ENCODE measurements at regions not wholly inside any gene's neighbourhood (a gene's known extent, or its start where the extent isn't known, plus 50 kb on each side); places are given as distances from the start of the nearest gene placed in this dataset.

DNA sequence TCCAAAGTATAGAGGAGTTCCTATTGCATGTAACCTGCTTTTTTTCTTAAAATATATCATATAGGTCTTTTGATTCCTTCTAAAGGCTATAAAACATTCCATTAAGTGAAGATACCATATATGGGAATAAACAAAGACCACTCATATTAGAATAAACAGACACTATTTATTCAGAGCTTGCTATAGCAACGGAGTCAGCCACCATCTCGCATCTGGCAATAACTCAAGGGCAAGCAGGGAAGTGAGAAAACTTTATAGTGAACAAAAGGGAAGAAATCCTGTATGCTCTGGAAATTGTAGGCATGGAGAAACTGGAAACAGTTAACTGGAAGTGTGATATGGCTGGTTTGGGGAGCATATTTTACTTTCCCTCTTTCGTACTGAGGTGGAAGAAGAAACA lies 301.9 kb downstream of the PTH2R start:
- H3K79me2 ChIP-seq (ENCODE audit: low read depth), result no peaks in the 10 kb centered on the region
- CTCF ChIA-PET, result no interaction called here
- no peaks in the 10 kb centered on the region for H3F3A ChIP-seq (ENCODE audit: insufficient read depth, low read depth)
- no peaks in the 10 kb centered on the region for H3K27me3 ChIP-seq (ENCODE audit: insufficient read depth, low read depth)
- no peak overlapping the region for H2AFZ ChIP-seq
- peaks cover 9% of the 10 kb centered on the region for H3K4me1 ChIP-seq (replicated peaks; ENCODE audit: insufficient read depth)
- no peak for DNase-seq
- H3K4me3 ChIP-seq, result no peak overlapping the region
- H3K9me2 ChIP-seq (ENCODE audit: insufficient read depth), result no peaks in the 10 kb centered on the region
- POLR2A ChIA-PET (ENCODE audit: unreplicated experiment), result no interaction called here
- intact Hi-C loops (cut with micrococcal nuclease; ENCODE audit: unreplicated experiment), result no loop called here
- no peaks in the 10 kb centered on the region for H3K36me3 ChIP-seq (ENCODE audit: low read depth)
- H3K27ac ChIP-seq, result no peak overlapping the region
- no peaks in the 10 kb centered on the region for H3K9me3 ChIP-seq (ENCODE audit: insufficient read depth, low read depth)
- TF ChIP-seq EZH2 (IDR thresholded peaks at IDR 0.05; ENCODE audit: low read depth), result no peak
- TF ChIP-seq, protein P1, sequence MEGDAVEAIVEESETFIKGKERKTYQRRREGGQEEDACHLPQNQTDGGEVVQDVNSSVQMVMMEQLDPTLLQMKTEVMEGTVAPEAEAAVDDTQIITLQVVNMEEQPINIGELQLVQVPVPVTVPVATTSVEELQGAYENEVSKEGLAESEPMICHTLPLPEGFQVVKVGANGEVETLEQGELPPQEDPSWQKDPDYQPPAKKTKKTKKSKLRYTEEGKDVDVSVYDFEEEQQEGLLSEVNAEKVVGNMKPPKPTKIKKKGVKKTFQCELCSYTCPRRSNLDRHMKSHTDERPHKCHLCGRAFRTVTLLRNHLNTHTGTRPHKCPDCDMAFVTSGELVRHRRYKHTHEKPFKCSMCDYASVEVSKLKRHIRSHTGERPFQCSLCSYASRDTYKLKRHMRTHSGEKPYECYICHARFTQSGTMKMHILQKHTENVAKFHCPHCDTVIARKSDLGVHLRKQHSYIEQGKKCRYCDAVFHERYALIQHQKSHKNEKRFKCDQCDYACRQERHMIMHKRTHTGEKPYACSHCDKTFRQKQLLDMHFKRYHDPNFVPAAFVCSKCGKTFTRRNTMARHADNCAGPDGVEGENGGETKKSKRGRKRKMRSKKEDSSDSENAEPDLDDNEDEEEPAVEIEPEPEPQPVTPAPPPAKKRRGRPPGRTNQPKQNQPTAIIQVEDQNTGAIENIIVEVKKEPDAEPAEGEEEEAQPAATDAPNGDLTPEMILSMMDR (conservative IDR thresholded peaks at IDR 0.05), result no peak
- H3K4me2 ChIP-seq, result no peak overlapping the region
- BruUV-seq (replicated peaks), result no TSS peak
- no peaks in the 10 kb centered on the region for H4K20me1 ChIP-seq (ENCODE audit: insufficient read depth)

DNA sequence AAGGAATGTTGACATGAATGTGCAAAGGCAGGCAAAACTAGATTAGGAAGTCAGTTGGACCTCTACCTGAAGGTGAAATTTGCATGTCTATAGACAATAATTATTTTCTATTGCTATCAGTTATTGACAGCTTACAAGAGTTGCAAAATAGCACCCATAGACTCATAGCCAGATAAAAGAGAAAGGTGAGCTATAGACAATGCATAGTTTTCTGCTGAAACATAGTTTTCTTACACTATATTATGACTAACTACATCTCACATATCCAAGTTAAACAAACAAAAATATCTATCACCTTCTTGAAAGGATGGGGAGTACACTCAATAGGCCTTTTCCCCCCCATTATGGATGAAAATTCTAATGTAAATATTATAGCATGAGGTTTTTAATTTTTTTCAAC lies 305.0 kb downstream of the PTH2R start:
- H3K9me2 ChIP-seq (ENCODE audit: insufficient read depth), result no peaks in the 10 kb centered on the region
- no peaks in the 10 kb centered on the region for H3K27me3 ChIP-seq (ENCODE audit: insufficient read depth, low read depth)
- no peaks in the 10 kb centered on the region for H3F3A ChIP-seq (ENCODE audit: insufficient read depth, low read depth)
- no peaks in the 10 kb centered on the region for H3K36me3 ChIP-seq (ENCODE audit: low read depth)
- peaks cover 9% of the 10 kb centered on the region for H3K4me1 ChIP-seq (replicated peaks; ENCODE audit: insufficient read depth)
- H3K4me2 ChIP-seq, result no peak overlapping the region
- H3K79me2 ChIP-seq (ENCODE audit: low read depth), result no peaks in the 10 kb centered on the region
- H3K4me3 ChIP-seq, result no peak overlapping the region
- TF ChIP-seq, protein P1 (conservative IDR thresholded peaks at IDR 0.05), result no peak
- no peak for TF ChIP-seq EZH2 (IDR thresholded peaks at IDR 0.05; ENCODE audit: low read depth)
- no peaks in the 10 kb centered on the region for H3K9me3 ChIP-seq (ENCODE audit: insufficient read depth, low read depth)
- ChIA-PET POLR2A (ENCODE audit: unreplicated experiment) (no interaction called here), CTCF (no interaction called here)
- H4K20me1 ChIP-seq (ENCODE audit: insufficient read depth), result no peaks in the 10 kb centered on the region
- intact Hi-C loops (cut with micrococcal nuclease; ENCODE audit: unreplicated experiment), result no loop called here
- DNase-seq, result peak in 1 of 2 experiments; percentile 55
- BruUV-seq (replicated peaks), result no TSS peak
- no peak overlapping the region for H2AFZ ChIP-seq
- no peak overlapping the region for H3K27ac ChIP-seq

DNA sequence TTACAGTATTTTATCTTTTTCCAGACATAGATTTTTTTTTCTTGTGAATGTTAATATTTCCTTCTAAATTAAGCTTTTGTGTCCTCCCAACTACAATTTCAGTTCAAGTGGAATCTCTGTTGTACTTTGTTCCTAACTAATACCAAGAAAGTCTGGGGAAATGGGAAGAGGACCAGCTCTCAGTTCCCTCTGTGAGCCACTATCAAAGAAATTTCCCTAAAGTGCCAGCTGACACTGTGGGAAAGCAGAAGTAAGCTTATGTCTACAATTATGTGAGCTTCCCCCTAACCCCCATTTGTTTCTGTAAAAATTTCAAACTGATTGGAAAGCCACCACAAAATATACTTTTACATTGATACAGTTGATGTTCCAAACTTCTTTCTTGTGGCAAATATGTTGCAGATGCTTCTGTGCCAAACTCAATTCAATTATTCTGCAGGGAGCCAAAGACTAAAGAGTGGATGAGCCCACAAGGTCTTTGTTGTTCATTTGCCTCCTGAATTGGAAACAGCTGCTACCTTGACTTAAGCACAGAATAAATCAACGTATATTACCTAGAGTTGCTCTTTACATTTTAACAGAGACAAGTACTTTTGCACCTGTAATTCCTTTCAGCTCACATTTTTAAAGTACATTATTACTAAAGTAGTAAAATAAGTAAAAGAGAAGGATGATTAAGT lies 306.6 kb downstream of the PTH2R start:
- no peak overlapping the region for H3K27ac ChIP-seq
- no peaks in the 10 kb centered on the region for H3K9me2 ChIP-seq (ENCODE audit: insufficient read depth)
- CTCF ChIA-PET, result no interaction called here
- no peaks in the 10 kb centered on the region for H3K79me2 ChIP-seq (ENCODE audit: low read depth)
- H3K4me1 ChIP-seq (replicated peaks; ENCODE audit: insufficient read depth), result peaks cover 9% of the 10 kb centered on the region
- H4K20me1 ChIP-seq (ENCODE audit: insufficient read depth), result no peaks in the 10 kb centered on the region
- no peak for DNase-seq
- H2AFZ ChIP-seq, result no peak overlapping the region
- no peaks in the 10 kb centered on the region for H3K36me3 ChIP-seq (ENCODE audit: low read depth)
- POLR2A ChIA-PET (ENCODE audit: unreplicated experiment), result no interaction called here
- no peak overlapping the region for H3K4me3 ChIP-seq
- H3F3A ChIP-seq (ENCODE audit: insufficient read depth, low read depth), result no peaks in the 10 kb centered on the region
- H3K9me3 ChIP-seq (ENCODE audit: insufficient read depth, low read depth), result no peaks in the 10 kb centered on the region
- no peaks in the 10 kb centered on the region for H3K27me3 ChIP-seq (ENCODE audit: insufficient read depth, low read depth)
- intact Hi-C loops (cut with micrococcal nuclease; ENCODE audit: unreplicated experiment), result no loop called here
- H3K4me2 ChIP-seq, result no peak overlapping the region
- BruUV-seq (replicated peaks), result no TSS peak
- TF ChIP-seq EZH2 (IDR thresholded peaks at IDR 0.05; ENCODE audit: low read depth), result no peak

DNA sequence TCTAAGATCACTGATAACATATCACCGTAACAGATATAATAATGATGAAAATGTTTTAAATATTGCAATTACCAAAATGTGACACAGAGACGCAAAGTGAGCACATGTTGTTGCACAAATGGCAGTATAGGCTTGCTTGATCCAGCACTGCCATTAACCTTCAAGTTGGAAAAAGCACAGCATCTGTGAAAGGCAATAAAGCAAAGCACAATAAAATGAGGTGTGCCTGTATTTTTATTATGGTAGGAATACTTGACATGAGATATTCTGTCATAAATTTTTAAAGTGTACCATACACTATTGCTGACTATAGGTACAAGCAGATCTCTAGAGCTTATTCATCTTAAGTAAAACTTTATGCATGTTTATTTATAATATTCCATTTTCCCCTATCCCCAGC lies 312.2 kb downstream of the PTH2R start:
- POLR2A ChIA-PET (ENCODE audit: unreplicated experiment), result no interaction called here
- intact Hi-C loops (cut with micrococcal nuclease; ENCODE audit: unreplicated experiment), result no loop called here
- TF ChIP-seq EZH2 (IDR thresholded peaks at IDR 0.05; ENCODE audit: low read depth), result no peak
- TF ChIP-seq, protein P1 (conservative IDR thresholded peaks at IDR 0.05), result no peak
- Histone ChIP-seq H3K36me3 (ENCODE audit: low read depth) (no peaks in the 10 kb centered on the region), H3K4me2 (no peak overlapping the region), H2AFZ (no peak overlapping the region), H3K27ac (no peak overlapping the region), H3K9me3 (ENCODE audit: insufficient read depth, low read depth) (no peaks in the 10 kb centered on the region), H3K4me1 (replicated peaks; ENCODE audit: insufficient read depth) (no peaks in the 10 kb centered on the region), H3F3A (ENCODE audit: insufficient read depth, low read depth) (no peaks in the 10 kb centered on the region), H4K20me1 (ENCODE audit: insufficient read depth) (no peaks in the 10 kb centered on the region), H3K9me2 (ENCODE audit: insufficient read depth) (no peaks in the 10 kb centered on the region), H3K4me3 (no peak overlapping the region), H3K27me3 (ENCODE audit: insufficient read depth, low read depth) (no peaks in the 10 kb centered on the region), H3K79me2 (ENCODE audit: low read depth) (no peaks in the 10 kb centered on the region)
- CTCF ChIA-PET, result no interaction called here
- BruUV-seq (replicated peaks), result no TSS peak
- DNase-seq, result no peak
